Stimulated activated CD8-positive, alpha-beta memory T cell treated with anti-CD3 and anti-CD28 coated beads, Interleukin-12 subunit alpha, Interleukin-12 subunit beta, amount 100 ng/mL, for 24 hours (primary cell): ENCODE measurements at regions not wholly inside any gene's neighbourhood (a gene's known extent, or its start where the extent isn't known, plus 50 kb on each side); places are given as distances from the start of the nearest gene placed in this dataset.

ENCODE experiments used
- DNase-seq: peaks from one replicate; pipeline ENCODE4 v3.0.0-alpha.2; 2020; ENCODE audit errors: extremely low read depth

- DNase-seq, result no peak
These were observed 488.5 kb upstream of the MDFIC2 start for GRCh38 chr3:70800951-70801350.

GRCh38 chr3:70789878-70790277, 477.4 kb upstream of the MDFIC2 start:
- no peak for DNase-seq

- no peak for DNase-seq
These were observed 468.4 kb upstream of the MDFIC2 start for GRCh38 chr3:70780790-70781189.

- no peak for DNase-seq
These were observed 466.9 kb upstream of the MDFIC2 start for GRCh38 chr3:70779296-70779695.

- no peak for DNase-seq
These were observed 463.6 kb upstream of the MDFIC2 start for GRCh38 chr3:70776081-70776480.

- no peak for DNase-seq
These were observed 462.8 kb upstream of the MDFIC2 start for GRCh38 chr3:70775257-70775656.

- DNase-seq, result no peak
These were observed 462.2 kb upstream of the MDFIC2 start for GRCh38 chr3:70774641-70775040.

GRCh38 chr3:70771426-70772147, 459.1 kb upstream of the MDFIC2 start:
- DNase-seq, result no peak

- no peak for DNase-seq
These were observed 458.2 kb upstream of the MDFIC2 start for GRCh38 chr3:70770650-70771049.

- DNase-seq, result no peak
These were observed 453.9 kb upstream of the MDFIC2 start for GRCh38 chr3:70766301-70766700.

GRCh38 chr3:70763894-70764293, 451.5 kb upstream of the MDFIC2 start:
- no peak for DNase-seq

- DNase-seq, result no peak
These were observed 445.2 kb upstream of the MDFIC2 start for GRCh38 chr3:70757658-70758057.

- no peak for DNase-seq
These were observed 443.1 kb upstream of the MDFIC2 start for GRCh38 chr3:70755526-70755925.

- no peak for DNase-seq
These were observed 441.9 kb upstream of the MDFIC2 start for GRCh38 chr3:70754314-70754713.

- no peak for DNase-seq
These were observed 441.1 kb upstream of the MDFIC2 start for GRCh38 chr3:70753572-70753971.

- no peak for DNase-seq
These were observed 439.6 kb upstream of the MDFIC2 start for GRCh38 chr3:70752051-70752450.

GRCh38 chr3:70749122-70749521, 436.7 kb upstream of the MDFIC2 start:
- no peak for DNase-seq

GRCh38 chr3:70748593-70748992, 436.2 kb upstream of the MDFIC2 start:
- no peak for DNase-seq

- no peak for DNase-seq
These were observed 435.4 kb upstream of the MDFIC2 start for GRCh38 chr3:70747847-70748246.

GRCh38 chr3:70744536-70744935, 432.1 kb upstream of the MDFIC2 start:
- DNase-seq, result no peak

GRCh38 chr3:70743754-70744153, 431.3 kb upstream of the MDFIC2 start:
- no peak for DNase-seq

- no peak for DNase-seq
These were observed 429.6 kb upstream of the MDFIC2 start for GRCh38 chr3:70742081-70742480.

- DNase-seq, result no peak
These were observed 428.4 kb upstream of the MDFIC2 start for GRCh38 chr3:70740872-70741271.

- no peak for DNase-seq
These were observed 427.6 kb upstream of the MDFIC2 start for GRCh38 chr3:70740071-70740470.
